AG04450 (cell line): ENCODE measurements at regions not wholly inside any gene's neighbourhood (a gene's known extent, or its start where the extent isn't known, plus 50 kb on each side); places are given as distances from the start of the nearest gene placed in this dataset.

Source experiments
- CTCF ChIA-PET: fragments of 300-600, 350-600 bp; formaldehyde crosslinking; extraction: SDS; loops from one replicate; lab custom pipeline; 2022; ENCODE audit warnings: antibody characterized with exemption, inconsistent platforms; lab: Charles Lee
- POLR2A ChIA-PET: fragments of 350-600 bp; formaldehyde crosslinking; extraction: SDS; loops from one replicate; lab custom pipeline; 2021; ENCODE audit warnings: antibody characterized with exemption, inconsistent platforms; lab: Yijun Ruan, JAX
- DNase-seq: peaks from one replicate; pipeline ENCODE4 v3.0.0-alpha.2; 2011; ENCODE audit warnings: low read depth, low spot score
- H3K27ac ChIP-seq: one replicate; pipeline ENCODE4 v1.5.1; 2012; ENCODE audit warnings: low read depth, low read length, control low read depth
- H3K27me3 ChIP-seq: one replicate; pipeline ENCODE4 v1.6.0; 2012; ENCODE audit warnings: low read length; ENCODE audit not compliant: control insufficient read depth, insufficient read depth
- H3K4me3 ChIP-seq: 2 replicates; pipeline ENCODE4 v1.5.1; 2011; ENCODE audit warnings: mild to moderate bottlenecking, low read depth, low read length, control low read depth
- H3K9me3 ChIP-seq: 2 replicates; pipeline ENCODE4 v1.5.1; 2012; ENCODE audit warnings: low read length; ENCODE audit not compliant: control insufficient read depth, insufficient read depth
- CTCF ChIP-seq: IDR thresholded peaks from 2 replicates; pipeline ENCODE4 v1.5.1; 2011; ENCODE audit warnings: low read depth, low read length, control low read depth, inconsistent platforms

- Histone ChIP-seq H3K27ac (no peak overlapping the region), H3K4me3 (no peak overlapping the region), H3K9me3 (no peaks in the 10 kb centered on the region), H3K27me3 (no peaks in the 10 kb centered on the region)
- no peak for TF ChIP-seq CTCF
- DNase-seq, result peak; percentile 55
- POLR2A ChIA-PET, result interaction anchor here (0.6 to 1.2 kb wide), 2 partner anchors 531 to 538 kb away, joined by 4 read pairs; partner anchors contain the start of gene NR2F2
- CTCF ChIA-PET, result no interaction called here
Observed at GRCh38 chr15:95799286-95800200, 531.0 kb upstream of the NR2F2 start.

GRCh38 chr15:95804484-95804883 is 526.0 kb upstream of the NR2F2 start:
- no peaks in the 10 kb centered on the region for H3K9me3 ChIP-seq
- no peaks in the 10 kb centered on the region for H3K27me3 ChIP-seq
- DNase-seq, result no peak
- no peak overlapping the region for H3K27ac ChIP-seq
- TF ChIP-seq CTCF, result no peak
- no peak overlapping the region for H3K4me3 ChIP-seq
- CTCF ChIA-PET, result no interaction called here
- POLR2A ChIA-PET, result no interaction called here

- POLR2A ChIA-PET, result no interaction called here
- no peak overlapping the region for H3K4me3 ChIP-seq
- H3K9me3 ChIP-seq, result no peaks in the 10 kb centered on the region
- no peak overlapping the region for H3K27ac ChIP-seq
- no peaks in the 10 kb centered on the region for H3K27me3 ChIP-seq
- no peak for DNase-seq
- no peak for TF ChIP-seq CTCF
- CTCF ChIA-PET, result no interaction called here
Observed at GRCh38 chr15:95812491-95812890, 518.0 kb upstream of the NR2F2 start.

GRCh38 chr15:95814908-95815307 is 515.6 kb upstream of the NR2F2 start:
- Histone ChIP-seq H3K4me3 (no peak overlapping the region), H3K9me3 (no peaks in the 10 kb centered on the region), H3K27ac (no peak overlapping the region), H3K27me3 (no peaks in the 10 kb centered on the region)
- DNase-seq, result no peak
- CTCF ChIA-PET, result no interaction called here
- no peak for TF ChIP-seq CTCF
- POLR2A ChIA-PET, result no interaction called here

GRCh38 chr15:95816591-95816990 is 513.9 kb upstream of the NR2F2 start:
- no peaks in the 10 kb centered on the region for H3K9me3 ChIP-seq
- H3K27me3 ChIP-seq, result no peaks in the 10 kb centered on the region
- POLR2A ChIA-PET, result no interaction called here
- DNase-seq, result no peak
- TF ChIP-seq CTCF, result no peak
- no peak overlapping the region for H3K27ac ChIP-seq
- no peak overlapping the region for H3K4me3 ChIP-seq
- CTCF ChIA-PET, result interaction anchor here (0.6 to 0.7 kb wide), 2 partner anchors 504 to 1417 kb away, joined by 4 to 7 read pairs; no protein-coding TSS in a partner anchor
